Suprapubic skin (tissue), 4 donors: ENCODE measurements at regions not wholly inside any gene's neighbourhood (a gene's known extent, or its start where the extent isn't known, plus 50 kb on each side); places are given as distances from the start of the nearest gene placed in this dataset.

Experiments used
- DNase-seq, 2 donors: peaks; one replicate each; pipeline ENCODE4 v3.0.0-alpha.2; 2019; ENCODE audit warnings: low spot score in 2 of 2
- H3K27ac ChIP-seq: fragments of 200-600 bp; sonication (generic); one replicate; pipeline ENCODE4 v1.5.1; 2019
- H3K27me3 ChIP-seq: fragments of 200-600 bp; sonication (generic); one replicate; pipeline ENCODE4 v1.5.1; 2019
- H3K36me3 ChIP-seq: fragments of 200-600 bp; sonication (generic); one replicate; pipeline ENCODE4 v1.5.1; 2019
- H3K4me1 ChIP-seq: fragments of 200-600 bp; sonication (generic); one replicate; pipeline ENCODE4 v1.5.1; 2019
- H3K4me3 ChIP-seq: fragments of 200-600 bp; sonication (generic); one replicate; pipeline ENCODE4 v1.5.1; 2019; ENCODE audit warnings: mild to moderate bottlenecking
- H3K9me3 ChIP-seq: fragments of 200-600 bp; sonication (generic); one replicate; pipeline ENCODE4 v1.5.1; 2019
- EP300 ChIP-seq: sonication (generic); formaldehyde crosslinking; IDR thresholded peaks from one replicate; pipeline ENCODE4 v1.6.1; 2017; ENCODE audit warnings: antibody characterized with exemption
- POLR2A ChIP-seq, 2 donors: fragments of 450-650 bp; IDR thresholded peaks; one replicate each; pipeline ENCODE4 v1.6.1; 2017; ENCODE audit warnings: antibody characterized with exemption in 2 of 2, mild to moderate bottlenecking in 2 of 2, moderate library complexity in 2 of 2
- POLR2AphosphoS5 ChIP-seq, 3 donors: sonication (generic); formaldehyde crosslinking; IDR thresholded peaks; one replicate each; pipeline ENCODE4 v1.6.1; 2017; ENCODE audit warnings: antibody characterized with exemption in 3 of 3
- whole genome bisulfite sequencing: methylation state at CpG from one replicate; pipeline ENCODE4 v1.1.5; 2018; 5-methylcytosine and 5-hydroxymethylcytosine counted together
- TF ChIP-seq, protein P1 (sequence below), 2 donors: fragments of 200-600 bp in 1 of 2; fragments of 450-650 bp in 1 of 2; sonication (generic) in 1 of 2; IDR thresholded peaks; one replicate each; pipeline ENCODE4 v1.5.1; 2016 to 2019; ENCODE audit warnings: antibody characterized with exemption in 2 of 2, mild to moderate bottlenecking in 1 of 2, moderate library complexity in 1 of 2

GRCh38 chr2:15764683-15765011, 173.0 kb downstream of the DDX1 start:
- no peaks in the 10 kb centered on the region for H3K4me1 ChIP-seq
- 50% methylated on average over 4 of the region's 4 CpGs for WGBS
- H3K36me3 ChIP-seq: no peaks in the 10 kb centered on the region
- no peaks in the 10 kb centered on the region for H3K9me3 ChIP-seq
- no peak overlapping the region for H3K4me3 ChIP-seq
- H3K27ac ChIP-seq: no peak overlapping the region
- TF ChIP-seq POLR2AphosphoS5 (IDR thresholded peaks at IDR 0.05) (no peak), POLR2A (IDR thresholded peaks at IDR 0.05) (no peak), EP300 (no peak)
- TF ChIP-seq, protein P1, sequence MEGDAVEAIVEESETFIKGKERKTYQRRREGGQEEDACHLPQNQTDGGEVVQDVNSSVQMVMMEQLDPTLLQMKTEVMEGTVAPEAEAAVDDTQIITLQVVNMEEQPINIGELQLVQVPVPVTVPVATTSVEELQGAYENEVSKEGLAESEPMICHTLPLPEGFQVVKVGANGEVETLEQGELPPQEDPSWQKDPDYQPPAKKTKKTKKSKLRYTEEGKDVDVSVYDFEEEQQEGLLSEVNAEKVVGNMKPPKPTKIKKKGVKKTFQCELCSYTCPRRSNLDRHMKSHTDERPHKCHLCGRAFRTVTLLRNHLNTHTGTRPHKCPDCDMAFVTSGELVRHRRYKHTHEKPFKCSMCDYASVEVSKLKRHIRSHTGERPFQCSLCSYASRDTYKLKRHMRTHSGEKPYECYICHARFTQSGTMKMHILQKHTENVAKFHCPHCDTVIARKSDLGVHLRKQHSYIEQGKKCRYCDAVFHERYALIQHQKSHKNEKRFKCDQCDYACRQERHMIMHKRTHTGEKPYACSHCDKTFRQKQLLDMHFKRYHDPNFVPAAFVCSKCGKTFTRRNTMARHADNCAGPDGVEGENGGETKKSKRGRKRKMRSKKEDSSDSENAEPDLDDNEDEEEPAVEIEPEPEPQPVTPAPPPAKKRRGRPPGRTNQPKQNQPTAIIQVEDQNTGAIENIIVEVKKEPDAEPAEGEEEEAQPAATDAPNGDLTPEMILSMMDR (IDR thresholded peaks at IDR 0.05): no peak
- H3K27me3 ChIP-seq: no peaks in the 10 kb centered on the region
- DNase-seq: no peak

DNA sequence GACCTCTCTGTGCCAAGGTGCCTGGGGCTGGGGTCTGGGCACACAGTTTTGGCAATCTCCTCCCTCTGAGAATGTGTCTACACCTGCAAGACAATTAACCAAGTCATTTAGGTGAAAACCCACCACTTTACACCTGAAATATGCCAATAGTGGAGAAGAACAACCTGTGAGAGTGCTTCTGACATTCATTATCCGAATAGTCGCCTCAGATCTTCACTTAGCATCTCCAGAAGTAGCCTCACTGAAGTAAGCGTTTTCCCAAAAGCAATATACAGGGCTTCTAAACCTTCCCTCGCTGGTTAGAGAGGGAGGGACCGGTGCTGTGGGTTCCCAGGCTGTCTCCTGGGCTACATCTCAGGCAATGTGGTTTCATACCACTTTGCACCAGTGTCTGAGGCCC, 173.5 kb downstream of the DDX1 start:
- H3K4me1 ChIP-seq: no peaks in the 10 kb centered on the region
- no peaks in the 10 kb centered on the region for H3K9me3 ChIP-seq
- no peaks in the 10 kb centered on the region for H3K36me3 ChIP-seq
- WGBS: 55% methylated on average over 5 of the region's 5 CpGs
- no peak overlapping the region for H3K4me3 ChIP-seq
- no peak overlapping the region for H3K27ac ChIP-seq
- no peak for TF ChIP-seq POLR2A (IDR thresholded peaks at IDR 0.05)
- no peak for TF ChIP-seq POLR2AphosphoS5 (IDR thresholded peaks at IDR 0.05)
- TF ChIP-seq EP300: no peak
- TF ChIP-seq, protein P1 (IDR thresholded peaks at IDR 0.05): no peak
- no peak for DNase-seq
- H3K27me3 ChIP-seq: no peaks in the 10 kb centered on the region

DNA sequence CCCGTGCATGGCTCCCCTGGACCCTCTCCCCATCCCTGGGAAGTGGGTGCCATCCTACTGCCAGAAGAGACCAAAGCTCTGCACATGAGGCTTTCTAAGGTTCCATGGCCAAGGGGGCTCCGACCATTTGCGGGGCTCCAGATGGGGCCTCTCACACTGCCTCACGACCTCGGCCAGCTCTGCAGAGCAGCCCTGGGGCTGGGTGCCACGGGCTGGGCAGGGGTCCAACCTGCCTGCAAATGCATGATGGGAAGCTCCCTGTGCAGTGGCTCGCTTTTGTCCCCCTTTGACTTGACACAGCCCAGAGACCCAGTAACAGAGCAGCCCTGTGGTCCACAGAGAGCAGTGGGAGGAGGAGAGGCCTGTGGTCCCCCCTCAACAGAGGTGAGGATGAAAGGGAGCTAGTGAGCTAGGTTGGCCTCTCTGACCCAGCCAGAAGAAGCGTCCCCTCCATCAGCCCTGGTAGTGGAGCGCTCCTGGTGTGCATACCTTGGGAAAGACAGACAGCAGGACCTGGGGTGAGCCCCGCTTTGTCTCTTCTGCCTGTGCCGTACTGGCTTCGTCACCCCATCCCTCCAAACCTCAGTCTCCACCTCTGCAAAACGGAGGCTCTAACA, 174.1 kb downstream of the DDX1 start:
- Histone ChIP-seq H3K27me3 (no peaks in the 10 kb centered on the region), H3K9me3 (no peaks in the 10 kb centered on the region), H3K4me3 (no peak overlapping the region), H3K27ac (no peak overlapping the region), H3K4me1 (no peaks in the 10 kb centered on the region), H3K36me3 (no peaks in the 10 kb centered on the region)
- no peak for DNase-seq
- 86% methylated on average over 4 of the region's 13 CpGs for WGBS
- TF ChIP-seq, protein P1 (IDR thresholded peaks at IDR 0.05): no peak
- TF ChIP-seq POLR2AphosphoS5 (IDR thresholded peaks at IDR 0.05) (no peak), EP300 (no peak), POLR2A (IDR thresholded peaks at IDR 0.05) (no peak)

DNA sequence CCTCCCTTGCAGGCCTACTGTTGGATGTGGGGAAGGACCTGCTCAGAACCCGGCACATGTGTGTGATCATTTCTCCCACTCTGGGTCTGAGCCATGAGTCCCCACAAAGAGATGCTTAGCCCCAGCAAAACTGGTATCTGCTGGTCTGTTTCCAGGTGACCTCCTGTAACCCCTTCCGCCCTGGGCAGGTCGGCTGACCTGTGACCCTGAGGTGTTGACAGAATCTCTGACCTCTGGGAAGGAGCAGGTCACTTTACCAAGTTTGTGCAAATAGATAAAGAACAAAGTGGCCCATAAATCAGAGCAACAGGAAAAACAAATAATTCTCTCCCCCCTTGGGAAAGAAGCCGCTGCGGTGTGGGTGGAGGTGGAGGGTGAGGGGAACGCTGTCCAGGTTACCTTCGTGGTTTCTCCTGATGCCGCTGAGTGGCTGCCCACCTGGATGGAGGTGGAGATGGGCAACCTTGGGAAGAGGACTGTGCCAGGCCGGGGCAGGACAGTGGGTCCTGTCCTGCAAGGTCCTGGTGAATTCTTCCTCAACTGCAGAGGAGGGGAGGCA, 174.0 kb upstream of the MYCN start:
- no peaks in the 10 kb centered on the region for H3K4me1 ChIP-seq
- 72% methylated on average over 9 of the region's 9 CpGs for WGBS
- H3K9me3 ChIP-seq: no peaks in the 10 kb centered on the region
- no peak overlapping the region for H3K27ac ChIP-seq
- TF ChIP-seq EP300: no peak
- no peak for DNase-seq
- H3K36me3 ChIP-seq: no peaks in the 10 kb centered on the region
- H3K4me3 ChIP-seq: no peak overlapping the region
- H3K27me3 ChIP-seq: no peaks in the 10 kb centered on the region

DNA sequence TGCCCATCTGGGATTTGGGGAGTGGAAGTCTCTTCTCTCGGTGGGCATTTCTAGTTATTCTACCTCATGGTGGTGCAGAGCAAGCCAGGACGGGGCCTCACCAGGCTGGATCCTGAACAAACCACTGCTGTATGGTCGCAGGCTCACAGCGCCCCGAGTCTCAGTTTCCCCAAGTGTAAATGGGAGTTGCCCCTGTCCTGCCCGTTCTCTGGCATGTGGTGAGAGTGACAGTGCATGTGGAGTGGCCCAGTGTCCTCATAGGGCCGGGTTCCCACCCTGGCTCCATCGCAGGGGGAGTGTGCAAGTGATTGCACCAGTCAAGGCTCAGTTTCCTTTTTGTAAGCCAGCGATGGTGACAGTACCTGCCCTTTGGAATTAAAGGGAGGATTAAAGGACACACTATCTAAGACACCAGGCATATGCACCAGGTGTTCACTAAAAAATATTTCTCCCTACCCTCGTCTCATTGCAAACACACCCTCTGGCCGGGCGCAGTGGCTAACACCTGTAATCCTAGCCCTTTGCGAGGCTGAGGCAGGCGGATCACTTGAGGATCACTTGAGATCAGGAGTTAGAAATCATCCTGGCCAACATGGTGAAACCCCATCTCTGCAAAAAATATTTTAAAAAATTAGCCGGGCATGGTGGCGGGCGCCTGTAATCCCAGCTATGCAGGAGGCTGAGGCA, 173.3 kb upstream of the MYCN start:
- TF ChIP-seq, protein P1 (IDR thresholded peaks at IDR 0.05): no peak
- no peak for TF ChIP-seq EP300
- no peaks in the 10 kb centered on the region for H3K9me3 ChIP-seq
- 91% methylated on average over 15 of the region's 17 CpGs for WGBS
- H3K36me3 ChIP-seq: no peaks in the 10 kb centered on the region
- no peak overlapping the region for H3K4me3 ChIP-seq
- no peaks in the 10 kb centered on the region for H3K27me3 ChIP-seq
- no peak for DNase-seq
- H3K27ac ChIP-seq: no peak overlapping the region
- no peaks in the 10 kb centered on the region for H3K4me1 ChIP-seq
